Stimulated activated CD8-positive, alpha-beta memory T cell treated with anti-CD3 and anti-CD28 coated beads, Interleukin-7, amount 100 ng/mL, for 24 hours (primary cell): ENCODE measurements at regions not wholly inside any gene's neighbourhood (a gene's known extent, or its start where the extent isn't known, plus 50 kb on each side); places are given as distances from the start of the nearest gene placed in this dataset.
"Not testable (repeated sequence)": the region's sequence is repeated elsewhere in the genome, so short reads cannot be mapped to it uniquely, and the experiment has no call there.

Source experiments
- DNase-seq: peaks from one replicate; pipeline ENCODE4 v3.0.0-alpha.2; 2020; ENCODE audit warnings: low read depth

- DNase-seq: no peak
These were observed 91.4 kb upstream of the AGAP1 start for GRCh38 chr2:235402422-235402821.

GRCh38 chr2:235405612-235406361 is 88.1 kb upstream of the AGAP1 start:
- no peak for DNase-seq

- no peak for DNase-seq
These were observed 87.4 kb upstream of the AGAP1 start for GRCh38 chr2:235406430-235406829.

GRCh38 chr2:235411905-235412485 is 81.8 kb upstream of the AGAP1 start:
- no peak for DNase-seq

- DNase-seq: no peak
These were observed 80.8 kb upstream of the AGAP1 start for GRCh38 chr2:235413064-235413463.

- no peak for DNase-seq
These were observed 79.4 kb upstream of the AGAP1 start for GRCh38 chr2:235414422-235414821.

GRCh38 chr2:235416858-235417499 is 76.9 kb upstream of the AGAP1 start:
- DNase-seq: no peak

GRCh38 chr2:235418918-235419317 is 74.9 kb upstream of the AGAP1 start:
- DNase-seq: no peak

- DNase-seq: no peak
These were observed 73.8 kb upstream of the AGAP1 start for GRCh38 chr2:235419996-235420395.

- no peak for DNase-seq
These were observed 72.2 kb upstream of the AGAP1 start for GRCh38 chr2:235421618-235422017.

- no peak for DNase-seq
These were observed 63.3 kb upstream of the AGAP1 start for GRCh38 chr2:235430366-235431083.

GRCh38 chr2:235432741-235433520 is 60.9 kb upstream of the AGAP1 start:
- DNase-seq: no peak

- no peak for DNase-seq
These were observed 60.0 kb upstream of the AGAP1 start for GRCh38 chr2:235433860-235434259.

GRCh38 chr2:235439959-235440662 is 53.7 kb upstream of the AGAP1 start:
- no peak for DNase-seq

GRCh38 chr2:235443580-235443979 is 50.3 kb upstream of the AGAP1 start:
- DNase-seq: not testable (repeated sequence)
